H9 (cell line): ENCODE measurements at regions not wholly inside any gene's neighbourhood (a gene's known extent, or its start where the extent isn't known, plus 50 kb on each side); places are given as distances from the start of the nearest gene placed in this dataset.

Source experiments
- DNase-seq: peaks from one replicate; pipeline ENCODE4 v3.0.0-alpha.2; 2017
- H2AFZ ChIP-seq: one replicate; pipeline ENCODE4 v1.6.1; 2013; ENCODE audit warnings: mild to moderate bottlenecking, low read length, control low read depth, moderate library complexity
- H2AK5ac ChIP-seq: 2 replicates; pipeline ENCODE4 v1.6.1; 2013; ENCODE audit warnings: low read length, control low read depth, mixed read lengths; ENCODE audit not compliant: insufficient read length
- H2BK120ac ChIP-seq: one replicate; pipeline ENCODE4 v1.6.1; 2013; ENCODE audit warnings: low read depth, mild to moderate bottlenecking, low read length, control low read depth, inconsistent platforms; ENCODE audit not compliant: poor library complexity, severe bottlenecking
- H2BK12ac ChIP-seq: 2 replicates; pipeline ENCODE4 v1.6.1; 2013; ENCODE audit warnings: low read length, control low read depth, mixed read lengths, low read depth; ENCODE audit not compliant: insufficient read length
- H2BK15ac ChIP-seq: 2 replicates; pipeline ENCODE4 v1.6.1; 2013; ENCODE audit warnings: low read depth, low read length, control low read depth
- H2BK20ac ChIP-seq: one replicate; pipeline ENCODE4 v1.6.1; 2013; ENCODE audit warnings: low read depth, mild to moderate bottlenecking, low read length, control low read depth, inconsistent platforms; ENCODE audit not compliant: poor library complexity, severe bottlenecking
- H2BK5ac ChIP-seq: 2 replicates; pipeline ENCODE4 v1.6.1; 2013; ENCODE audit warnings: low read length, control low read depth, mixed read lengths; ENCODE audit not compliant: insufficient read length
- H3K14ac ChIP-seq: 2 replicates; pipeline ENCODE4 v1.6.1; 2013; ENCODE audit warnings: low read length, control low read depth; ENCODE audit not compliant: insufficient read depth
- H3K18ac ChIP-seq: 2 replicates; pipeline ENCODE4 v1.6.1; 2013; ENCODE audit warnings: low read depth, mild to moderate bottlenecking, mixed read lengths, low read length, control low read depth; ENCODE audit not compliant: insufficient read length
- H3K23ac ChIP-seq: 2 replicates; pipeline ENCODE4 v1.6.1; 2013; ENCODE audit warnings: low read length, control low read depth, mixed read lengths, low read depth; ENCODE audit not compliant: insufficient read length
- H3K23me2 ChIP-seq: 2 replicates; pipeline ENCODE4 v1.6.1; 2013; ENCODE audit warnings: low read depth, mild to moderate bottlenecking, mixed read lengths, low read length, control low read depth; ENCODE audit not compliant: insufficient read length, poor library complexity, severe bottlenecking
- H3K27ac ChIP-seq: 2 replicates; pipeline ENCODE4 v1.5.1; 2013; ENCODE audit warnings: low read length, control low read depth, mixed read lengths, low read depth; ENCODE audit not compliant: insufficient read length
- H3K27me3 ChIP-seq: 2 replicates; pipeline ENCODE4 v1.6.1; 2013; ENCODE audit warnings: low read length, control low read depth, inconsistent platforms; ENCODE audit not compliant: insufficient read depth
- H3K4ac ChIP-seq: 2 replicates; pipeline ENCODE4 v1.6.1; 2013; ENCODE audit warnings: low read depth, mild to moderate bottlenecking, control low read depth, inconsistent platforms, low read length, moderate library complexity
- H3K4me1 ChIP-seq: 2 replicates; pipeline ENCODE4 v1.6.1; 2013; ENCODE audit warnings: low read length, control low read depth, inconsistent platforms; ENCODE audit not compliant: insufficient read depth
- H3K4me2 ChIP-seq: 2 replicates; pipeline ENCODE4 v1.6.1; 2013; ENCODE audit warnings: low read length, control low read depth, mixed read lengths; ENCODE audit not compliant: insufficient read length, insufficient read depth
- H3K56ac ChIP-seq: 2 replicates; pipeline ENCODE4 v1.6.1; 2013; ENCODE audit warnings: low read depth, mild to moderate bottlenecking, mixed read lengths, low read length, control low read depth; ENCODE audit not compliant: insufficient read length
- H3K79me1 ChIP-seq: 2 replicates; pipeline ENCODE4 v1.6.1; 2013; ENCODE audit warnings: low read depth, mild to moderate bottlenecking, moderate library complexity, low read length, control low read depth, inconsistent platforms; ENCODE audit not compliant: insufficient read depth, poor library complexity, severe bottlenecking
- H3K79me2 ChIP-seq: 2 replicates; pipeline ENCODE4 v1.6.1; 2013; ENCODE audit warnings: low read length, control low read depth, inconsistent platforms; ENCODE audit not compliant: insufficient read depth
- H3K9ac ChIP-seq: 2 replicates; pipeline ENCODE4 v1.6.1; 2013; ENCODE audit warnings: low read length, control low read depth, mixed read lengths; ENCODE audit not compliant: insufficient read length; ENCODE audit errors: extremely low read depth
- H3K9me3 ChIP-seq: one replicate; pipeline ENCODE4 v1.6.1; 2013; ENCODE audit warnings: low read depth, low read length, inconsistent platforms; ENCODE audit not compliant: control insufficient read depth
- H3T11ph ChIP-seq: one replicate; pipeline ENCODE4 v1.6.1; 2013; ENCODE audit warnings: mild to moderate bottlenecking, low read length, control low read depth, inconsistent platforms
- H4K20me1 ChIP-seq: one replicate; pipeline ENCODE4 v1.6.1; 2013; ENCODE audit not compliant: control insufficient read depth, insufficient read length, insufficient read depth
- H4K5ac ChIP-seq: 2 replicates; pipeline ENCODE4 v1.6.1; 2013; ENCODE audit warnings: low read depth, mild to moderate bottlenecking, mixed read lengths, low read length, control low read depth; ENCODE audit not compliant: insufficient read length
- H4K8ac ChIP-seq: replicated peaks from 2 replicates; pipeline ENCODE4 v1.6.1; 2013; ENCODE audit warnings: low read length, control low read depth, mixed read lengths, low read depth; ENCODE audit not compliant: insufficient read length
- H4K91ac ChIP-seq: 2 replicates; pipeline ENCODE4 v1.6.1; 2013; ENCODE audit warnings: low read depth, mild to moderate bottlenecking, moderate library complexity, mixed read lengths, low read length, control low read depth; ENCODE audit not compliant: insufficient read length
- H3K27ac Mint-ChIP-seq, 3 experiments: 2 replicates in 2 of 3; 3 replicates in 1 of 3; pipeline ENCODE4 v1.8.0; 2020 to 2021; ENCODE audit warnings: mixed read lengths in 3 of 3, mild to moderate bottlenecking in 1 of 3, moderate library complexity in 1 of 3
- H3K27me3 Mint-ChIP-seq: 2 replicates; pipeline ENCODE4 v1.8.0; 2021; ENCODE audit warnings: low read depth, mild to moderate bottlenecking, moderate library complexity, mixed read lengths
- H3K36me3 Mint-ChIP-seq, 3 experiments: 2 replicates in 2 of 3; 3 replicates in 1 of 3; pipeline ENCODE4 v1.8.0; 2020 to 2021; ENCODE audit warnings: low read depth in 3 of 3, mixed read lengths in 3 of 3; ENCODE audit not compliant: insufficient read depth in 1 of 3
- H3K4me1 Mint-ChIP-seq, 2 experiments: 2 replicates each; pipeline ENCODE4 v1.8.0; 2020; ENCODE audit warnings: mixed read lengths in 2 of 2
- H3K4me3 Mint-ChIP-seq, 2 experiments: 2 replicates in 1 of 2; 3 replicates in 1 of 2; pipeline ENCODE4 v1.8.0; 2020 to 2021; ENCODE audit warnings: mild to moderate bottlenecking in 2 of 2, mixed read lengths in 2 of 2, moderate library complexity in 1 of 2
- H3K9me3 Mint-ChIP-seq, 2 experiments: 2 replicates in 1 of 2; 3 replicates in 1 of 2; pipeline ENCODE4 v1.8.0; 2020; ENCODE audit warnings: mild to moderate bottlenecking in 2 of 2, mixed read lengths in 2 of 2, moderate library complexity in 1 of 2
- CTCF ChIP-seq: fragments of 200-600 bp; sonication (generic); conservative IDR thresholded peaks from 3 replicates; pipeline ENCODE4 v1.8.0; 2021; ENCODE audit warnings: antibody characterized with exemption, mild to moderate bottlenecking
- WGBS: extraction: QIAGEN DNeasy Blood & Tissue Kit; methylation state at CpG from one replicate; pipeline ENCODE4 v1.1.7; 2013; ENCODE audit warnings: missing lambda C conversion rate, low lambda C conversion rate, mixed read lengths; ENCODE audit not compliant: insufficient read length; ENCODE audit errors: extremely low coverage; 5-methylcytosine and 5-hydroxymethylcytosine counted together

- Histone ChIP-seq H3K27me3 (no peaks in the 10 kb centered on the region), H3K14ac (no peak overlapping the region), H3K27ac (peak overlapping the region; percentile 52), H3K79me2 (no peaks in the 10 kb centered on the region), H2AFZ (no peak overlapping the region), H2BK5ac (no peak overlapping the region), H2BK12ac (no peak overlapping the region), H3K56ac (no peak overlapping the region), H3K9me3 (no peaks in the 10 kb centered on the region), H4K91ac (no peak overlapping the region), H4K8ac (no peak overlapping the region), H3K23ac (no peak overlapping the region), H3K23me2 (no peaks in the 10 kb centered on the region), H3K9ac (no peak overlapping the region), H4K5ac (no peak overlapping the region), H3K18ac (no peak overlapping the region), H3K4me2 (no peak overlapping the region), H2BK20ac (no peak overlapping the region), H2BK15ac (no peak overlapping the region), H3K4ac (no peak overlapping the region), H3K79me1 (no peaks in the 10 kb centered on the region), H2AK5ac (no peak overlapping the region), H4K20me1 (no peaks in the 10 kb centered on the region), H2BK120ac (no peak overlapping the region), H3K4me1 (peaks cover 13% of the 10 kb centered on the region), H3T11ph (no peak overlapping the region)
- Mint-ChIP-seq H3K36me3 (peaks cover 0 to 5% (median 0%) of the 10 kb centered on the region in 3 experiments; a peak in 3 of 7 replicates), H3K27me3 (no peaks in the 10 kb centered on the region; the same call in 1 of the 2 replicates), H3K9me3 (no peaks in the 10 kb centered on the region), H3K27ac (peak overlapping the region; percentile 25 to 95 (median 51); a peak in 4 of 7 replicates), H3K4me3 (no peak overlapping the region), H3K4me1 (peaks cover 39 to 42% of the 10 kb centered on the region in 2 experiments)
- no peak for DNase-seq
- no CpG with 5 or more reads among the region's 4 CpGs for WGBS
- no peak for TF ChIP-seq CTCF
These were observed 468.4 kb upstream of the HNRNPA3 start for GRCh38 chr2:176744146-176744545.
